HEK293 (cell line): ENCODE measurements at regions not wholly inside any gene's neighbourhood (a gene's known extent, or its start where the extent isn't known, plus 50 kb on each side); places are given as distances from the start of the nearest gene placed in this dataset.

Experiments
- CTCF ChIA-PET: fragments of 350-600 bp; formaldehyde crosslinking; extraction: SDS; loops from one replicate; lab custom pipeline; 2021; ENCODE audit warnings: antibody characterized with exemption; lab: Yijun Ruan, JAX
- POLR2A ChIA-PET: fragments of 300-600 bp; formaldehyde crosslinking; extraction: SDS; loops from one replicate; lab custom pipeline; 2020; ENCODE audit warnings: antibody characterized with exemption, inconsistent platforms; lab: Yijun Ruan, JAX
- H3K27ac ChIP-seq: fragments of 200-500 bp; sonication (Bioruptor generic); 2 replicates; pipeline ENCODE4 v1.5.1; 2014; ENCODE audit warnings: low read depth, low read length, control low read depth, inconsistent platforms; ENCODE audit errors: extremely low read depth
- H3K36me3 ChIP-seq, 2 experiments: fragments of 200-500 bp in 1 of 2; sonication (Bioruptor generic) in 1 of 2; 1 replicate in 1 of 2; 2 replicates in 1 of 2; pipeline ENCODE4 v1.5.1; 2014 to 2017; ENCODE audit warnings: inconsistent platforms in 2 of 2, low read length in 2 of 2; ENCODE audit not compliant: control insufficient read depth in 2 of 2, insufficient read depth in 1 of 2
- H3K4me1 ChIP-seq: fragments of 200-500 bp; sonication (Bioruptor generic); 2 replicates; pipeline ENCODE4 v1.5.1; 2014; ENCODE audit warnings: mild to moderate bottlenecking, low read length, inconsistent platforms; ENCODE audit not compliant: control insufficient read depth, insufficient read depth
- H3K4me3 ChIP-seq: 2 replicates; pipeline ENCODE4 v1.5.1; 2011; ENCODE audit warnings: low read depth, mild to moderate bottlenecking, control low read depth, low read length, moderate library complexity
- H3K9me3 ChIP-seq: fragments of 200-500 bp; sonication (Bioruptor generic); 2 replicates; pipeline ENCODE4 v1.5.1; 2014; ENCODE audit warnings: low read depth, low read length, inconsistent platforms; ENCODE audit not compliant: control insufficient read depth, insufficient read depth
- BCL11B ChIP-seq: fragments of 450-650 bp; formaldehyde crosslinking; IDR thresholded peaks from 2 replicates; pipeline ENCODE4 v1.5.1; 2016; ENCODE audit warnings: low read depth, missing biosample characterization, missing genetic modification characterization
- FEZF1 ChIP-seq: fragments of 450-650 bp; formaldehyde crosslinking; IDR thresholded peaks from 2 replicates; pipeline ENCODE4 v1.5.1; 2016; ENCODE audit warnings: missing biosample characterization, missing genetic modification characterization
- GLIS1 ChIP-seq: fragments of 450-650 bp; formaldehyde crosslinking; IDR thresholded peaks from 2 replicates; pipeline ENCODE4 v1.5.1; 2016; ENCODE audit warnings: missing biosample characterization, missing genetic modification characterization
- INSM2 ChIP-seq: fragments of 450-650 bp; formaldehyde crosslinking; IDR thresholded peaks from 2 replicates; pipeline ENCODE4 v1.5.1; 2016; ENCODE audit warnings: missing biosample characterization, missing genetic modification characterization
- ZBTB20 ChIP-seq: fragments of 450-650 bp; formaldehyde crosslinking; IDR thresholded peaks from 2 replicates; pipeline ENCODE4 v1.5.1; 2016; ENCODE audit warnings: missing biosample characterization, missing genetic modification characterization
- ZBTB8A ChIP-seq: fragments of 450-650 bp; formaldehyde crosslinking; IDR thresholded peaks from 2 replicates; pipeline ENCODE4 v1.5.1; 2016; ENCODE audit warnings: missing biosample characterization, missing genetic modification characterization
- ZFHX2 ChIP-seq: fragments of 450-650 bp; formaldehyde crosslinking; conservative IDR thresholded peaks from 2 replicates; pipeline ENCODE4 v1.5.1; 2016; ENCODE audit warnings: missing biosample characterization, missing genetic modification characterization
- ZFP37 ChIP-seq: fragments of 450-650 bp; formaldehyde crosslinking; IDR thresholded peaks from 2 replicates; pipeline ENCODE4 v1.5.1; 2016; ENCODE audit warnings: missing biosample characterization, missing genetic modification characterization
- ZNF239 ChIP-seq: fragments of 450-650 bp; formaldehyde crosslinking; IDR thresholded peaks from 2 replicates; pipeline ENCODE4 v1.5.1; 2016; ENCODE audit warnings: missing biosample characterization, missing genetic modification characterization
- ZNF266 ChIP-seq: fragments of 450-650 bp; formaldehyde crosslinking; IDR thresholded peaks from 2 replicates; pipeline ENCODE4 v1.5.1; 2016; ENCODE audit warnings: missing biosample characterization, missing genetic modification characterization, low read depth
- ZNF274 ChIP-seq, 2 experiments: fragments of 200-500 bp in 1 of 2; fragments of 450-650 bp in 1 of 2; sonication (Bioruptor generic) in 1 of 2; formaldehyde crosslinking in 1 of 2; IDR thresholded peaks; 2 replicates each; pipeline versions ENCODE4 v1.5.1 to v1.6.1; 2014 to 2016; ENCODE audit warnings: borderline replicate concordance in 1 of 2, inconsistent platforms in 1 of 2, low read length in 1 of 2, missing biosample characterization in 1 of 2, missing genetic modification characterization in 1 of 2
- ZNF366 ChIP-seq: fragments of 450-650 bp; formaldehyde crosslinking; conservative IDR thresholded peaks from 2 replicates; pipeline ENCODE4 v1.5.1; 2016; ENCODE audit warnings: missing biosample characterization, missing genetic modification characterization
- ZNF510 ChIP-seq: fragments of 450-650 bp; formaldehyde crosslinking; IDR thresholded peaks from 2 replicates; pipeline ENCODE4 v1.5.1; 2018; ENCODE audit warnings: mild to moderate bottlenecking, missing genetic modification characterization, missing biosample characterization; ENCODE audit not compliant: insufficient replicate concordance
- ZNF548 ChIP-seq: fragments of 450-650 bp; formaldehyde crosslinking; IDR thresholded peaks from 2 replicates; pipeline ENCODE4 v1.5.1; 2016; ENCODE audit warnings: missing biosample characterization, missing genetic modification characterization
- ZNF560 ChIP-seq: fragments of 450-650 bp; formaldehyde crosslinking; IDR thresholded peaks from 2 replicates; pipeline ENCODE4 v1.5.1; 2017; ENCODE audit warnings: missing biosample characterization, missing genetic modification characterization, borderline replicate concordance
- ZNF610 ChIP-seq: fragments of 450-650 bp; formaldehyde crosslinking; IDR thresholded peaks from 2 replicates; pipeline ENCODE4 v1.5.1; 2016; ENCODE audit warnings: missing biosample characterization, missing genetic modification characterization, borderline replicate concordance
- ZNF621 ChIP-seq: fragments of 450-650 bp; formaldehyde crosslinking; IDR thresholded peaks from 2 replicates; pipeline ENCODE4 v1.5.1; 2017; ENCODE audit warnings: missing biosample characterization, missing genetic modification characterization
- ZNF623 ChIP-seq: fragments of 450-650 bp; formaldehyde crosslinking; IDR thresholded peaks from 2 replicates; pipeline ENCODE4 v1.5.1; 2016; ENCODE audit warnings: missing biosample characterization, missing genetic modification characterization
- ZNF624 ChIP-seq: fragments of 450-650 bp; formaldehyde crosslinking; IDR thresholded peaks from 2 replicates; pipeline ENCODE4 v1.5.1; 2017; ENCODE audit warnings: missing biosample characterization, missing genetic modification characterization
- ZNF645 ChIP-seq: fragments of 450-650 bp; formaldehyde crosslinking; IDR thresholded peaks from 2 replicates; pipeline ENCODE4; 2016; ENCODE audit warnings: missing biosample characterization, missing genetic modification characterization
- ZNF664 ChIP-seq: fragments of 450-650 bp; formaldehyde crosslinking; IDR thresholded peaks from 2 replicates; pipeline ENCODE4 v1.5.1; 2016; ENCODE audit warnings: missing biosample characterization, missing genetic modification characterization
- ZNF747 ChIP-seq: fragments of 450-650 bp; formaldehyde crosslinking; IDR thresholded peaks from 2 replicates; pipeline ENCODE4 v1.5.1; 2016; ENCODE audit warnings: missing biosample characterization, missing genetic modification characterization
- ZNF768 ChIP-seq: fragments of 450-650 bp; formaldehyde crosslinking; IDR thresholded peaks from 2 replicates; pipeline ENCODE4 v1.5.1; 2018; ENCODE audit warnings: missing biosample characterization, mild to moderate bottlenecking, missing genetic modification characterization
- ZNF837 ChIP-seq: fragments of 450-650 bp; formaldehyde crosslinking; IDR thresholded peaks from 2 replicates; pipeline ENCODE4 v1.5.1; 2016; ENCODE audit warnings: missing biosample characterization, missing genetic modification characterization
- TF ChIP-seq, protein P1 (sequence below): fragments of 450-650 bp; formaldehyde crosslinking; IDR thresholded peaks from 2 replicates; pipeline ENCODE4 v1.5.1; 2016; ENCODE audit warnings: missing biosample characterization, missing genetic modification characterization
- TF ChIP-seq, protein P2 (sequence below): fragments of 450-650 bp; formaldehyde crosslinking; IDR thresholded peaks from 2 replicates; pipeline ENCODE4 v1.5.1; 2016; ENCODE audit warnings: missing biosample characterization, missing genetic modification characterization

GRCh38 chr7:84682543-84682942, 488.0 kb upstream of the SEMA3A start:
- TF ChIP-seq ZNF624 (tag by site-specific recombination) (no peak), ZNF266 (no peak), ZNF560 (tag by site-specific recombination) (no peak), ZNF768 (tag by site-specific recombination) (no peak), ZNF645 (tag by site-specific recombination) (no peak), FEZF1 (no peak), ZNF366 (tag by site-specific recombination) (no peak), ZNF239 (tag by site-specific recombination) (no peak), ZBTB8A (tag by site-specific recombination) (no peak), ZFP37 (tag by site-specific recombination) (no peak), ZFHX2 (no peak), ZNF621 (tag by site-specific recombination) (no peak), ZNF510 (tag by site-specific recombination) (no peak), ZBTB20 (tag by site-specific recombination) (no peak), ZNF274 (IDR thresholded peaks at IDR 0.05; ENCODE audit: low read length) (no peak), ZNF274 (tag by site-specific recombination; IDR thresholded peaks at IDR 0.05; ENCODE audit: borderline replicate concordance) (no peak)
- TF ChIP-seq, protein P1, sequence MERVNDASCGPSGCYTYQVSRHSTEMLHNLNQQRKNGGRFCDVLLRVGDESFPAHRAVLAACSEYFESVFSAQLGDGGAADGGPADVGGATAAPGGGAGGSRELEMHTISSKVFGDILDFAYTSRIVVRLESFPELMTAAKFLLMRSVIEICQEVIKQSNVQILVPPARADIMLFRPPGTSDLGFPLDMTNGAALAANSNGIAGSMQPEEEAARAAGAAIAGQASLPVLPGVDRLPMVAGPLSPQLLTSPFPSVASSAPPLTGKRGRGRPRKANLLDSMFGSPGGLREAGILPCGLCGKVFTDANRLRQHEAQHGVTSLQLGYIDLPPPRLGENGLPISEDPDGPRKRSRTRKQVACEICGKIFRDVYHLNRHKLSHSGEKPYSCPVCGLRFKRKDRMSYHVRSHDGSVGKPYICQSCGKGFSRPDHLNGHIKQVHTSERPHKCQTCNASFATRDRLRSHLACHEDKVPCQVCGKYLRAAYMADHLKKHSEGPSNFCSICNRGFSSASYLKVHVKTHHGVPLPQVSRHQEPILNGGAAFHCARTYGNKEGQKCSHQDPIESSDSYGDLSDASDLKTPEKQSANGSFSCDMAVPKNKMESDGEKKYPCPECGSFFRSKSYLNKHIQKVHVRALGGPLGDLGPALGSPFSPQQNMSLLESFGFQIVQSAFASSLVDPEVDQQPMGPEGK = no peak
- Histone ChIP-seq H3K27ac (no peak overlapping the region), H3K9me3 (no peaks in the 10 kb centered on the region), H3K4me1 (0 out of 2 replicates have a peak, but pooled peaks cover 5% of the 10 kb centered on the region), H3K36me3 (no peaks in the 10 kb centered on the region), H3K4me3 (no peak overlapping the region)
- POLR2A ChIA-PET = interaction anchor here (0.7 kb wide), 1 partner anchor 319 kb away, joined by 3 read pairs; no protein-coding TSS in a partner anchor
- CTCF ChIA-PET = no interaction called here

DNA sequence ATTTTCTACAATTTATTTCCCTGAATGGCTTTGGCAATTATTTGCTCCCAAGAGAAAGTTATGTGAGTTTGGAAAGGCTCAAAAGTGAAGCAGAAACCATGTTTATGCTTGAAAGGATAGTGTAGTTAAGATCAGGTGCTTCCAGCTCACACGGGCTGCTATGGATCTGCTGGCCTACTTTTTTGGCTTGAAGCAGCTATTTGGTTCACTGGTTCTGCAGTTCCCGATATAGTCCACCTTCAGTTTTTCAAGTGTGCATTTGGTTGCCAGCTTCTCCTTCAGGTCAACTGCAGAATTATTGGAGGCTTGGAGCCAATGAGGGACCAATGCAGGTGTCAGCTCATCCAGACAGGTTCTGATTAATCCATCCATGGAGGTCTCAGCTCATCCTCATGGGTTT, 484.3 kb upstream of the SEMA3A start:
- no peak overlapping the region for H3K4me3 ChIP-seq
- H3K36me3 ChIP-seq = no peaks in the 10 kb centered on the region
- TF ChIP-seq ZNF548 (tag by site-specific recombination) = no peak
- TF ChIP-seq ZNF837 (tag by site-specific recombination) = no peak
- TF ChIP-seq, protein P2, sequence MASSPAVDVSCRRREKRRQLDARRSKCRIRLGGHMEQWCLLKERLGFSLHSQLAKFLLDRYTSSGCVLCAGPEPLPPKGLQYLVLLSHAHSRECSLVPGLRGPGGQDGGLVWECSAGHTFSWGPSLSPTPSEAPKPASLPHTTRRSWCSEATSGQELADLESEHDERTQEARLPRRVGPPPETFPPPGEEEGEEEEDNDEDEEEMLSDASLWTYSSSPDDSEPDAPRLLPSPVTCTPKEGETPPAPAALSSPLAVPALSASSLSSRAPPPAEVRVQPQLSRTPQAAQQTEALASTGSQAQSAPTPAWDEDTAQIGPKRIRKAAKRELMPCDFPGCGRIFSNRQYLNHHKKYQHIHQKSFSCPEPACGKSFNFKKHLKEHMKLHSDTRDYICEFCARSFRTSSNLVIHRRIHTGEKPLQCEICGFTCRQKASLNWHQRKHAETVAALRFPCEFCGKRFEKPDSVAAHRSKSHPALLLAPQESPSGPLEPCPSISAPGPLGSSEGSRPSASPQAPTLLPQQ (tag by site-specific recombination) = no peak
- no peak for TF ChIP-seq GLIS1
- no peak for TF ChIP-seq ZNF664 (tag by site-specific recombination)
- no peak for TF ChIP-seq INSM2
- TF ChIP-seq ZNF623 (tag by site-specific recombination) = no peak
- TF ChIP-seq BCL11B (tag by site-specific recombination) = no peak
- TF ChIP-seq ZNF747 = no peak
- no peak for TF ChIP-seq ZNF624 (tag by site-specific recombination)
- TF ChIP-seq ZNF610 (tag by site-specific recombination) = no peak
- ChIA-PET POLR2A (no interaction called here), CTCF (no interaction called here)
- no peaks in the 10 kb centered on the region for H3K9me3 ChIP-seq
- no peak overlapping the region for H3K27ac ChIP-seq
- H3K4me1 ChIP-seq = peaks cover 13% of the 10 kb centered on the region; the same call in 1 of the 2 replicates
